Endodermal cell (in vitro differentiated cells): ENCODE measurements at regions not wholly inside any gene's neighbourhood (a gene's known extent, or its start where the extent isn't known, plus 50 kb on each side); places are given as distances from the start of the nearest gene placed in this dataset.

ENCODE experiments used
- DNase-seq: peaks from one replicate; pipeline ENCODE4 v3.0.0-alpha.2; 2017
- H3K27ac ChIP-seq: 2 replicates; pipeline ENCODE4 v1.5.1; 2013; ENCODE audit warnings: mild to moderate bottlenecking, low read depth, low read length, moderate library complexity
- H3K27me3 ChIP-seq: 2 replicates; pipeline ENCODE4 v1.6.1; 2013; ENCODE audit warnings: mild to moderate bottlenecking, low read length, moderate library complexity; ENCODE audit not compliant: insufficient read depth, control insufficient read depth, poor library complexity, severe bottlenecking
- H3K36me3 ChIP-seq: 2 replicates; pipeline ENCODE4 v1.7.0; 2013; ENCODE audit warnings: mild to moderate bottlenecking, low read length, moderate library complexity; ENCODE audit not compliant: control insufficient read depth, insufficient read depth
- H3K4me1 ChIP-seq: one replicate; pipeline ENCODE4 v1.7.0; 2013; ENCODE audit warnings: low read length; ENCODE audit not compliant: control insufficient read depth, insufficient read depth
- H3K4me3 ChIP-seq: 2 replicates; pipeline ENCODE4 v1.5.1; 2013; ENCODE audit warnings: mild to moderate bottlenecking, low read length, moderate library complexity
- H3K9ac ChIP-seq: 2 replicates; pipeline ENCODE4 v1.6.1; 2013; ENCODE audit warnings: mild to moderate bottlenecking, low read length, moderate library complexity; ENCODE audit not compliant: poor library complexity, severe bottlenecking; ENCODE audit errors: extremely low read depth
- H3K9me3 ChIP-seq: 2 replicates; pipeline ENCODE4 v1.6.1; 2013; ENCODE audit warnings: mild to moderate bottlenecking, low read length, moderate library complexity; ENCODE audit not compliant: control insufficient read depth
- H3K27ac Mint-ChIP-seq: 2 replicates; pipeline ENCODE4 v1.8.0; 2020; ENCODE audit warnings: mixed read lengths
- H3K27me3 Mint-ChIP-seq: 2 replicates; pipeline ENCODE4 v1.8.0; 2021; ENCODE audit warnings: mild to moderate bottlenecking, mixed read lengths; ENCODE audit not compliant: insufficient read depth
- H3K36me3 Mint-ChIP-seq: 2 replicates; pipeline ENCODE4 v1.8.0; 2020; ENCODE audit warnings: low read depth, mixed read lengths
- H3K4me1 Mint-ChIP-seq: 2 replicates; pipeline ENCODE4 v1.8.0; 2020; ENCODE audit warnings: mixed read lengths
- H3K4me3 Mint-ChIP-seq: 2 replicates; pipeline ENCODE4 v1.8.0; 2020; ENCODE audit warnings: mild to moderate bottlenecking, moderate library complexity, mixed read lengths
- H3K9me3 Mint-ChIP-seq: 2 replicates; pipeline ENCODE4 v1.8.0; 2020; ENCODE audit warnings: mild to moderate bottlenecking, mixed read lengths
- WGBS, 2 experiments: methylation state at CpG; one replicate each; pipeline versions ENCODE4 v1.1.5 to v1.1.7; 2013; ENCODE audit warnings: missing lambda C conversion rate in 2 of 2, mixed read lengths in 1 of 2; ENCODE audit not compliant: insufficient coverage in 1 of 2, insufficient read length in 1 of 2; 5-methylcytosine and 5-hydroxymethylcytosine counted together
- TF ChIP-seq, protein P1 (sequence below): fragments of 200-600 bp; sonication (generic); conservative IDR thresholded peaks from 2 replicates; pipeline ENCODE4 v1.5.0; 2021; ENCODE audit warnings: antibody characterized with exemption, mild to moderate bottlenecking

- H3K4me3 Mint-ChIP-seq = no peak overlapping the region
- Histone ChIP-seq H3K27ac (no peak overlapping the region), H3K4me1 (no peaks in the 10 kb centered on the region), H3K36me3 (no peaks in the 10 kb centered on the region), H3K4me3 (no peak overlapping the region), H3K9ac (no peak overlapping the region), H3K9me3 (no peaks in the 10 kb centered on the region), H3K27me3 (no peaks in the 10 kb centered on the region)
- H3K27me3 Mint-ChIP-seq = peaks cover 4% of the 10 kb centered on the region
- H3K36me3 Mint-ChIP-seq = no peaks in the 10 kb centered on the region
- TF ChIP-seq, protein P1, sequence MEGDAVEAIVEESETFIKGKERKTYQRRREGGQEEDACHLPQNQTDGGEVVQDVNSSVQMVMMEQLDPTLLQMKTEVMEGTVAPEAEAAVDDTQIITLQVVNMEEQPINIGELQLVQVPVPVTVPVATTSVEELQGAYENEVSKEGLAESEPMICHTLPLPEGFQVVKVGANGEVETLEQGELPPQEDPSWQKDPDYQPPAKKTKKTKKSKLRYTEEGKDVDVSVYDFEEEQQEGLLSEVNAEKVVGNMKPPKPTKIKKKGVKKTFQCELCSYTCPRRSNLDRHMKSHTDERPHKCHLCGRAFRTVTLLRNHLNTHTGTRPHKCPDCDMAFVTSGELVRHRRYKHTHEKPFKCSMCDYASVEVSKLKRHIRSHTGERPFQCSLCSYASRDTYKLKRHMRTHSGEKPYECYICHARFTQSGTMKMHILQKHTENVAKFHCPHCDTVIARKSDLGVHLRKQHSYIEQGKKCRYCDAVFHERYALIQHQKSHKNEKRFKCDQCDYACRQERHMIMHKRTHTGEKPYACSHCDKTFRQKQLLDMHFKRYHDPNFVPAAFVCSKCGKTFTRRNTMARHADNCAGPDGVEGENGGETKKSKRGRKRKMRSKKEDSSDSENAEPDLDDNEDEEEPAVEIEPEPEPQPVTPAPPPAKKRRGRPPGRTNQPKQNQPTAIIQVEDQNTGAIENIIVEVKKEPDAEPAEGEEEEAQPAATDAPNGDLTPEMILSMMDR = no peak
- no peak overlapping the region for H3K27ac Mint-ChIP-seq
- no peaks in the 10 kb centered on the region for H3K9me3 Mint-ChIP-seq
- WGBS, 2 experiments = 84 to 93% methylated on average over 6 to 13 of the region's 13 CpGs
- peak; percentile 15 for DNase-seq
- no peaks in the 10 kb centered on the region for H3K4me1 Mint-ChIP-seq
Measured at GRCh38 chr19:32197896-32198882, 147.2 kb upstream of the ZNF507 start.

DNA sequence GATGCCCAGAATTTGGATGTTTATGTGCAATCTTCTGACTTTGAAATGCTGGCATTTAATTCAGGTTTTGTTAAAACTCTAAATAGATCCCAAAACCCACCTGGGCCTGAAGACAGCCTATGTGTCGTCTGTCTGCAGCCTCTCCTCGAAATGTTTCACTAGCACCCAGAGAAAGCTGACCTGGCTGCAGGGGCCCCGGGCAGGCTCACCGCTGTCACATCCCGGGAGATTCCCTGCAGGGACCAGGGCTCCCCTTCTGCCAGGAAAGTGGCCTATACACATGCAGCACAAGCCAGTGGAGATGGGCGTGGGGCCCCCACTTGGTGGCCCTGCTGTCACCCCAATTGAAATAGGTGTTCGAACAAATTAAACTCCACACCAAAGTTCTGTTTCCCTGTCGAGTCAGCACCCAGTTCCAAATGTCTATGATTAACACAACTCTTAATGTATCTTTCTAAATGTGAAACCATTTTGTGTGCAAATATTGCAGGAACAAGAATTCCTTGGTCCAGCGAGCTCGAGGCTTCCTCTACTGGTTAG is 145.8 kb upstream of the ZNF507 start:
- Histone ChIP-seq H3K9ac (no peak overlapping the region), H3K27ac (no peak overlapping the region), H3K4me3 (no peak overlapping the region), H3K9me3 (no peaks in the 10 kb centered on the region), H3K36me3 (no peaks in the 10 kb centered on the region), H3K27me3 (no peaks in the 10 kb centered on the region), H3K4me1 (no peaks in the 10 kb centered on the region)
- Mint-ChIP-seq H3K36me3 (no peaks in the 10 kb centered on the region), H3K27ac (no peak overlapping the region), H3K9me3 (peaks cover 3% of the 10 kb centered on the region), H3K27me3 (peaks cover 6% of the 10 kb centered on the region), H3K4me1 (no peaks in the 10 kb centered on the region), H3K4me3 (no peak overlapping the region)
- 85 to 88% methylated on average over 4 to 10 of the region's 10 CpGs for WGBS, 2 experiments
- TF ChIP-seq, protein P1 = no peak
- DNase-seq = no peak

- WGBS, 2 experiments = 91% methylated on average over 7 to 9 of the region's 9 CpGs
- Histone ChIP-seq H3K27ac (no peak overlapping the region), H3K4me1 (no peaks in the 10 kb centered on the region), H3K9me3 (no peaks in the 10 kb centered on the region), H3K27me3 (no peaks in the 10 kb centered on the region), H3K4me3 (no peak overlapping the region), H3K36me3 (no peaks in the 10 kb centered on the region), H3K9ac (no peak overlapping the region)
- H3K27ac Mint-ChIP-seq = no peak overlapping the region
- no peaks in the 10 kb centered on the region for H3K4me1 Mint-ChIP-seq
- TF ChIP-seq, protein P1 = no peak
- no peak for DNase-seq
- peaks cover 6% of the 10 kb centered on the region for H3K27me3 Mint-ChIP-seq
- H3K36me3 Mint-ChIP-seq = no peaks in the 10 kb centered on the region
- peaks cover 3% of the 10 kb centered on the region for H3K9me3 Mint-ChIP-seq
- no peak overlapping the region for H3K4me3 Mint-ChIP-seq
Measured at GRCh38 chr19:32200312-32201038, 144.9 kb upstream of the ZNF507 start.
